Stimulated activated naive CD8-positive, alpha-beta T cell treated with anti-CD3 and anti-CD28 coated beads, Interleukin-15, Interleukin-2, amounts not matched to agents 100 ng/mL and 50 ng/mL, for 24 hours (primary cell): ENCODE measurements at regions not wholly inside any gene's neighbourhood (a gene's known extent, or its start where the extent isn't known, plus 50 kb on each side); places are given as distances from the start of the nearest gene placed in this dataset.

Source experiments
- H3K27ac Mint-ChIP-seq: one replicate; pipeline ENCODE4 v1.8.0; 2021; ENCODE audit warnings: mild to moderate bottlenecking, mixed read lengths
- H3K27me3 Mint-ChIP-seq: one replicate; pipeline ENCODE4 v1.8.0; 2021; ENCODE audit warnings: mixed read lengths
- H3K36me3 Mint-ChIP-seq: one replicate; pipeline ENCODE4 v1.8.0; 2021; ENCODE audit warnings: low read depth, mixed read lengths
- H3K4me1 Mint-ChIP-seq: one replicate; pipeline ENCODE4 v1.8.0; 2021; ENCODE audit warnings: low read depth, mixed read lengths
- H3K4me3 Mint-ChIP-seq: one replicate; pipeline ENCODE4 v1.8.0; 2021; ENCODE audit warnings: mild to moderate bottlenecking, mixed read lengths
- H3K9me3 Mint-ChIP-seq: one replicate; pipeline ENCODE4 v1.8.0; 2021; ENCODE audit warnings: mixed read lengths

GRCh38 chr22:49361164-49361563, 466.5 kb downstream of the BRD1 start:
- Mint-ChIP-seq H3K27ac (no peak overlapping the region), H3K4me3 (no peak overlapping the region), H3K9me3 (no peaks in the 10 kb centered on the region), H3K36me3 (no peaks in the 10 kb centered on the region), H3K27me3 (peaks cover 13% of the 10 kb centered on the region), H3K4me1 (no peaks in the 10 kb centered on the region)

GRCh38 chr22:49360746-49361145, 466.9 kb downstream of the BRD1 start:
- Mint-ChIP-seq H3K9me3 (no peaks in the 10 kb centered on the region), H3K27ac (no peak overlapping the region), H3K4me1 (no peaks in the 10 kb centered on the region), H3K27me3 (peaks cover 13% of the 10 kb centered on the region), H3K4me3 (no peak overlapping the region), H3K36me3 (no peaks in the 10 kb centered on the region)

DNA sequence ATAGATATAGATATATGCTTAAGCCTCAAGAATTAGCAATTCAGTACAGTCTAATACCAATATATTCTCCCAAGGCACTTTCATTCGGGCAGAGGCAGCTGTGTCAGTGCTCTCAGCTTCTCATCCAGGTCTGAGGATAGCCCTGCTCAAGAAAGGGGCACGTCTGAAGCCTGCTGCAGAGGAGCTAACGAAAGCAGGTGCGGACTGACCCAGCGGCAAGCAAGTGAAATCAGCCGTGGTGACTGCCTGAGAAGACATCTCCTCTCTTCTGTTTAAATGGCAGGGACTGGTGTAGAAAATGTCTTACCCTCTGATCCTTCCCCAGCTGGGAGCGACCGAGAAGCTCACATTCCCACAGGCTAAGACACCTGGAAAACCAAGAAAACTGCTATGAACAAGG, 468.6 kb downstream of the BRD1 start:
- Mint-ChIP-seq H3K27ac (no peak overlapping the region), H3K4me1 (no peaks in the 10 kb centered on the region), H3K36me3 (no peaks in the 10 kb centered on the region), H3K4me3 (no peak overlapping the region), H3K27me3 (peaks cover 19% of the 10 kb centered on the region), H3K9me3 (no peaks in the 10 kb centered on the region)

- Mint-ChIP-seq H3K4me3 (no peak overlapping the region), H3K27ac (no peak overlapping the region), H3K4me1 (no peaks in the 10 kb centered on the region), H3K27me3 (peaks cover 25% of the 10 kb centered on the region), H3K9me3 (no peaks in the 10 kb centered on the region), H3K36me3 (no peaks in the 10 kb centered on the region)
Measured at GRCh38 chr22:49357661-49358440, 469.8 kb downstream of the BRD1 start.

GRCh38 chr22:49356428-49356827, 471.2 kb downstream of the BRD1 start:
- Mint-ChIP-seq H3K36me3 (no peaks in the 10 kb centered on the region), H3K4me1 (no peaks in the 10 kb centered on the region), H3K27ac (no peak overlapping the region), H3K4me3 (no peak overlapping the region), H3K9me3 (no peaks in the 10 kb centered on the region), H3K27me3 (peaks cover 25% of the 10 kb centered on the region)

- Mint-ChIP-seq H3K36me3 (no peaks in the 10 kb centered on the region), H3K27me3 (peaks cover 25% of the 10 kb centered on the region), H3K4me1 (no peaks in the 10 kb centered on the region), H3K4me3 (no peak overlapping the region), H3K27ac (no peak overlapping the region), H3K9me3 (no peaks in the 10 kb centered on the region)
Measured at GRCh38 chr22:49355211-49355920, 472.3 kb downstream of the BRD1 start.

GRCh38 chr22:49354516-49355210, 473.0 kb downstream of the BRD1 start:
- Mint-ChIP-seq H3K36me3 (no peaks in the 10 kb centered on the region), H3K9me3 (no peaks in the 10 kb centered on the region), H3K27me3 (peaks cover 25% of the 10 kb centered on the region), H3K4me1 (no peaks in the 10 kb centered on the region), H3K27ac (no peak overlapping the region), H3K4me3 (no peak overlapping the region)

GRCh38 chr22:49353235-49353634, 474.4 kb downstream of the BRD1 start:
- Mint-ChIP-seq H3K4me3 (no peak overlapping the region), H3K27me3 (peaks cover 21% of the 10 kb centered on the region)

GRCh38 chr22:49352361-49353169, 475.1 kb downstream of the BRD1 start:
- H3K27me3 Mint-ChIP-seq = peaks cover 21% of the 10 kb centered on the region
- H3K9me3 Mint-ChIP-seq = no peaks in the 10 kb centered on the region
- no peaks in the 10 kb centered on the region for H3K36me3 Mint-ChIP-seq
- no peak overlapping the region for H3K27ac Mint-ChIP-seq
- no peaks in the 10 kb centered on the region for H3K4me1 Mint-ChIP-seq
- H3K4me3 Mint-ChIP-seq = no peak overlapping the region

More at GRCh38 chr22:49353235-49353634, 474.4 kb downstream of the BRD1 start:
- no peaks in the 10 kb centered on the region for H3K4me1 Mint-ChIP-seq
- no peaks in the 10 kb centered on the region for H3K36me3 Mint-ChIP-seq
- H3K9me3 Mint-ChIP-seq = no peaks in the 10 kb centered on the region
- no peak overlapping the region for H3K27ac Mint-ChIP-seq

DNA sequence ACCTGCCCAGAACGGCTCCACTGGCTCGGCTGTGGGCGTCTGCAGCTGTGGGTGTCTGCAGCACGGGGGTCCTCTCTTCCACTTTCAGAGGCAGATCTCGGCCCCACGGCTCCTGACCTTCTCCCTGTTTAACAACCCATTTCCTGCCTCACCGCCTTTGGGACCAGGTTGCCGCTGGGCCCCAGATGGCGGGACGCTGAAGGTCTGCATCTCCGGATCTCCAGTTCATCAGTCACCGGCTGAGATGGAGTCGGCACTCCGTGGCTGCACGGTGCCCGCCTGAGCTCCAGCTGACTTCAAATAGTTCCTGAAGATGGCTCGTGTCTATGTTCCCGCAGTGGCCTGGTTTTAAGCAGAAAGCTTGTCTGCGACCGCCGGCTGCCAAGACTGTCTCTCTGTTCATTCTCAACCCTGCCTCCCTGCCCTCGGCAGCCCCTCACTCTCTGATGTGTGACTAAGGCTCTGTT, 475.9 kb downstream of the BRD1 start:
- peaks cover 21% of the 10 kb centered on the region for H3K27me3 Mint-ChIP-seq
- no peak overlapping the region for H3K4me3 Mint-ChIP-seq
- no peak overlapping the region for H3K27ac Mint-ChIP-seq
- H3K9me3 Mint-ChIP-seq = no peaks in the 10 kb centered on the region
- no peaks in the 10 kb centered on the region for H3K36me3 Mint-ChIP-seq
- no peaks in the 10 kb centered on the region for H3K4me1 Mint-ChIP-seq

GRCh38 chr22:49350441-49351121, 477.1 kb downstream of the BRD1 start:
- peaks cover 19% of the 10 kb centered on the region for H3K27me3 Mint-ChIP-seq
- no peaks in the 10 kb centered on the region for H3K36me3 Mint-ChIP-seq
- H3K9me3 Mint-ChIP-seq = no peaks in the 10 kb centered on the region
- H3K4me3 Mint-ChIP-seq = no peak overlapping the region
- no peaks in the 10 kb centered on the region for H3K4me1 Mint-ChIP-seq
- no peak overlapping the region for H3K27ac Mint-ChIP-seq

GRCh38 chr22:49349841-49350381, 477.8 kb downstream of the BRD1 start:
- Mint-ChIP-seq H3K4me3 (no peak overlapping the region), H3K36me3 (no peaks in the 10 kb centered on the region), H3K27ac (no peak overlapping the region), H3K9me3 (no peaks in the 10 kb centered on the region), H3K27me3 (peaks cover 14% of the 10 kb centered on the region), H3K4me1 (no peaks in the 10 kb centered on the region)

GRCh38 chr22:49349181-49349835, 478.4 kb downstream of the BRD1 start:
- no peak overlapping the region for H3K4me3 Mint-ChIP-seq
- H3K4me1 Mint-ChIP-seq = no peaks in the 10 kb centered on the region
- H3K9me3 Mint-ChIP-seq = no peaks in the 10 kb centered on the region
- no peak overlapping the region for H3K27ac Mint-ChIP-seq
- H3K27me3 Mint-ChIP-seq = peaks cover 12% of the 10 kb centered on the region
- no peaks in the 10 kb centered on the region for H3K36me3 Mint-ChIP-seq
